ENCODE measurements at regions not wholly inside any gene's neighbourhood (a gene's known extent, or its start where the extent isn't known, plus 50 kb on each side); places are given as distances from the start of the nearest gene placed in this dataset.

GRCh38 chr1:157460381-157460780 lies 91.9 kb downstream of the FCRL5 start:
- Histone ChIP-seq H3K4me3 (ENCODE audit: low read length) (no peak overlapping the region), H3K9me3 (ENCODE audit: control insufficient read depth, insufficient read depth, low read length) (no peaks in the 10 kb centered on the region), H3K27ac (ENCODE audit: low read length) (no peak overlapping the region), H3K36me3 (ENCODE audit: control insufficient read depth, insufficient read depth, low read length) (no peaks in the 10 kb centered on the region), H3K4me1 (ENCODE audit: control insufficient read depth, insufficient read depth, low read length) (no peaks in the 10 kb centered on the region), H3K27me3 (ENCODE audit: control insufficient read depth, insufficient read depth, low read length) (no peaks in the 10 kb centered on the region)
- Mint-ChIP-seq H3K9me3 (no peaks in the 10 kb centered on the region), H3K27me3 (ENCODE audit: low read depth in 2 of 2) (peaks cover 4 to 25% of the 10 kb centered on the region in 2 donors), H3K4me1 (peaks cover 0 to 4% of the 10 kb centered on the region in 2 donors), H3K27ac (no peak overlapping the region), H3K36me3 (no peaks in the 10 kb centered on the region), H3K4me3 (no peak overlapping the region)
- ATAC-seq: no peak
- TF ChIP-seq, protein P1, sequence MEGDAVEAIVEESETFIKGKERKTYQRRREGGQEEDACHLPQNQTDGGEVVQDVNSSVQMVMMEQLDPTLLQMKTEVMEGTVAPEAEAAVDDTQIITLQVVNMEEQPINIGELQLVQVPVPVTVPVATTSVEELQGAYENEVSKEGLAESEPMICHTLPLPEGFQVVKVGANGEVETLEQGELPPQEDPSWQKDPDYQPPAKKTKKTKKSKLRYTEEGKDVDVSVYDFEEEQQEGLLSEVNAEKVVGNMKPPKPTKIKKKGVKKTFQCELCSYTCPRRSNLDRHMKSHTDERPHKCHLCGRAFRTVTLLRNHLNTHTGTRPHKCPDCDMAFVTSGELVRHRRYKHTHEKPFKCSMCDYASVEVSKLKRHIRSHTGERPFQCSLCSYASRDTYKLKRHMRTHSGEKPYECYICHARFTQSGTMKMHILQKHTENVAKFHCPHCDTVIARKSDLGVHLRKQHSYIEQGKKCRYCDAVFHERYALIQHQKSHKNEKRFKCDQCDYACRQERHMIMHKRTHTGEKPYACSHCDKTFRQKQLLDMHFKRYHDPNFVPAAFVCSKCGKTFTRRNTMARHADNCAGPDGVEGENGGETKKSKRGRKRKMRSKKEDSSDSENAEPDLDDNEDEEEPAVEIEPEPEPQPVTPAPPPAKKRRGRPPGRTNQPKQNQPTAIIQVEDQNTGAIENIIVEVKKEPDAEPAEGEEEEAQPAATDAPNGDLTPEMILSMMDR (IDR thresholded peaks at IDR 0.05): no peak
- intact Hi-C loops (cut with micrococcal nuclease): no loop called here
- WGBS (ENCODE audit: insufficient coverage): 88% methylated on average over 1 of the region's 1 CpG
- no peak for DNase-seq

DNA sequence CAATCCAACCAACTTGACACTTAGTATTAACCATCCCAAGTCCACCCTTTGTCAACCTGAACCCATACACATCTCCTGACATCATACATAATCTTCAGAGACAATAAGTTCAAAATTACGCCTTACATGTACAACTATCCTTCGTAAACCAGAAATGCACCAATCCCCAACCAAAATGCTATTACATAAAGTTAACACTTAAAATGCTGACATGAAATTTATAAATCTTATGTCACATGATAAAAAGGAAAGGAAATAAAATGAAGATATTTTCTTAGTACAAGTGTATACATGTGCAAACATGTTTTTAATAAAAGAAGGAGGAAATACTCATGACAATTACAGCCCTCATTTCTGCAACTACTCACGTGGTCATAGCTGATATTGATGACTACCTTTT lies 95.0 kb downstream of the FCRL5 start:
- TF ChIP-seq, protein P1 (IDR thresholded peaks at IDR 0.05): no peak
- Mint-ChIP-seq H3K36me3 (no peaks in the 10 kb centered on the region), H3K27me3 (ENCODE audit: low read depth in 2 of 2) (peaks cover 0 to 24% of the 10 kb centered on the region in 2 donors), H3K4me1 (peaks cover 0 to 4% of the 10 kb centered on the region in 2 donors), H3K4me3 (no peak overlapping the region), H3K9me3 (no peaks in the 10 kb centered on the region), H3K27ac (no peak overlapping the region)
- intact Hi-C loops (cut with micrococcal nuclease): no loop called here
- ATAC-seq: no peak
- H3K27me3 ChIP-seq (ENCODE audit: control insufficient read depth, insufficient read depth, low read length): no peaks in the 10 kb centered on the region
- no peaks in the 10 kb centered on the region for H3K36me3 ChIP-seq (ENCODE audit: control insufficient read depth, insufficient read depth, low read length)
- no peak overlapping the region for H3K27ac ChIP-seq (ENCODE audit: low read length)
- no peaks in the 10 kb centered on the region for H3K4me1 ChIP-seq (ENCODE audit: control insufficient read depth, insufficient read depth, low read length)
- H3K4me3 ChIP-seq (ENCODE audit: low read length): no peak overlapping the region
- H3K9me3 ChIP-seq (ENCODE audit: control insufficient read depth, insufficient read depth, low read length): no peaks in the 10 kb centered on the region
- 100% methylated on average over 1 of the region's 3 CpGs for WGBS (ENCODE audit: insufficient coverage)
- no peak for DNase-seq

GRCh38 chr1:157455318-157455717 lies 97.0 kb downstream of the FCRL5 start:
- no peak overlapping the region for H3K27ac ChIP-seq (ENCODE audit: low read length)

DNA sequence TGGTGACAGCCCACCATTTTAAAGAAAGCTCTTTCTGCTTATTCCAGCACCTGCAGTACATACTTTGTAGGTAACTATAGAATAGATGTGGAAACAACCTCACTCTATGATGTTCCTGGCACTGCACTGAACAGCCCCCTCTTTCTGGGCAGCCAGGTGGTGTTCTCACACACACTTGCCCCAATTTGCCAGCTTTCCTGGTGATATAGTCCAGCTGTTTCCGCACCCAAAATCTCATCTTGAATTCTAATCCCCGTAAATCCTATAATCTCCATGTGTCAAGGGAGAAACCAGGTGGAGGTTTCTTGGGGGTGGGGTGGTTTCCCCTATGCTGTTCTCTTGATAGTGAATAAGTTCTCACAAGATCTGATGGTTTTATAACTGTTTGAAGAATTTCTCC lies 102.2 kb downstream of the FCRL5 start:
- Mint-ChIP-seq H3K27ac (no peak overlapping the region), H3K4me1 (peaks cover 6 to 13% of the 10 kb centered on the region in 2 donors), H3K9me3 (no peaks in the 10 kb centered on the region), H3K36me3 (no peaks in the 10 kb centered on the region), H3K4me3 (no peak overlapping the region), H3K27me3 (ENCODE audit: low read depth in 2 of 2) (peaks cover 0 to 5% of the 10 kb centered on the region in 2 donors)
- Histone ChIP-seq H3K9me3 (ENCODE audit: control insufficient read depth, insufficient read depth, low read length) (no peaks in the 10 kb centered on the region), H3K27me3 (ENCODE audit: control insufficient read depth, insufficient read depth, low read length) (no peaks in the 10 kb centered on the region), H3K4me3 (ENCODE audit: low read length) (no peak overlapping the region), H3K27ac (ENCODE audit: low read length) (no peak overlapping the region), H3K36me3 (ENCODE audit: control insufficient read depth, insufficient read depth, low read length) (no peaks in the 10 kb centered on the region), H3K4me1 (ENCODE audit: control insufficient read depth, insufficient read depth, low read length) (no peaks in the 10 kb centered on the region)
- no peak for DNase-seq
- no peak for ATAC-seq
- 100% methylated on average over 1 of the region's 2 CpGs for WGBS (ENCODE audit: insufficient coverage)
- TF ChIP-seq, protein P1 (IDR thresholded peaks at IDR 0.05): no peak
- intact Hi-C loops (cut with micrococcal nuclease): no loop called here

More at GRCh38 chr1:157455318-157455717, 97.0 kb downstream of the FCRL5 start:
- no CpG with 5 or more reads among the region's 1 CpG for WGBS (ENCODE audit: insufficient coverage)
- Mint-ChIP-seq H3K27me3 (ENCODE audit: low read depth in 2 of 2) (peaks cover 0 to 24% of the 10 kb centered on the region in 2 donors), H3K4me1 (peaks cover 5 to 9% of the 10 kb centered on the region in 2 donors), H3K4me3 (no peak overlapping the region), H3K9me3 (no peaks in the 10 kb centered on the region), H3K36me3 (no peaks in the 10 kb centered on the region), H3K27ac (no peak overlapping the region)
- no peak for DNase-seq
- no peaks in the 10 kb centered on the region for H3K4me1 ChIP-seq (ENCODE audit: control insufficient read depth, insufficient read depth, low read length)
- intact Hi-C loops (cut with micrococcal nuclease): no loop called here
- TF ChIP-seq, protein P1 (IDR thresholded peaks at IDR 0.05): no peak
- H3K36me3 ChIP-seq (ENCODE audit: control insufficient read depth, insufficient read depth, low read length): no peaks in the 10 kb centered on the region
- no peak for ATAC-seq
- H3K9me3 ChIP-seq (ENCODE audit: control insufficient read depth, insufficient read depth, low read length): no peaks in the 10 kb centered on the region
- H3K27me3 ChIP-seq (ENCODE audit: control insufficient read depth, insufficient read depth, low read length): no peaks in the 10 kb centered on the region
- no peak overlapping the region for H3K4me3 ChIP-seq (ENCODE audit: low read length)
